C1 segment of cervical spinal cord (tissue), 14 donors: ENCODE measurements at regions not wholly inside any gene's neighbourhood (a gene's known extent, or its start where the extent isn't known, plus 50 kb on each side); places are given as distances from the start of the nearest gene placed in this dataset.
"Not testable (repeated sequence)": the region's sequence is repeated elsewhere in the genome, so short reads cannot be mapped to it uniquely, and the experiment has no call there.

Experiments used
- DNase-seq, 14 donors: peaks; one replicate each; lab custom pipeline; 2025; lab: John Stamatoyannopoulos, UW

DNA sequence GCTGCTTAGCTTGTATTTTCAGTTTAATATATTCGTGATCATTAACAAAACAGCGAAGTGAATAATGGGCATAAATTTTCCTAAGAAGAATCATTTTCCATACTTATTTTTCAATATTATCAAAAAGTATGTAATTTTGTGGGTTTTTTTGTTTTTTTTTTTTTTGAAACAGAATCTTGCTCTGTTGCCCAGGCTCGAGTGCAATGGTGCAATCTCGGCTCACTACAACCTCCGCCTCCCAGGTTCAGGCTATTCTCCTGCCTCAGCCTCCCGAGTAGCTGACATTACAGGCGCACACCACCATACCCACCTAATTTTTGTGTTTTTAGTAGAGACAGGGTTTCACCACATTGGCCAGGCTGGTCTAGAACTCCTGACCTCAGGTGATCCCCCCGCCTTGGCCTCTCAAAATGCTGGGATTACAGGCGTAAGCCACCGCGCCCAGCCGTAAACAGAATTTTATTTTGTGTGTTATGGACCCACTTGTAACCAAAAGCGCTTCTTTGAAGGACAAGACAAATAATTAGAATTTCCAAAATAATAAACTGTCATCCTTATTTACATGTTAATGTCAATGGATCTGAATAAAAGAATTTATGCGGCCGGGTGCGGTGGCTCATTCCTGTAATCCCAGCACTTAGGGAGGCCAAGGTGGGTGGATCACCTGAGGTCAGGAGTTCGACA, 286.5 kb upstream of the MKLN1 start:
- DNase-seq = not testable (repeated sequence)

DNA sequence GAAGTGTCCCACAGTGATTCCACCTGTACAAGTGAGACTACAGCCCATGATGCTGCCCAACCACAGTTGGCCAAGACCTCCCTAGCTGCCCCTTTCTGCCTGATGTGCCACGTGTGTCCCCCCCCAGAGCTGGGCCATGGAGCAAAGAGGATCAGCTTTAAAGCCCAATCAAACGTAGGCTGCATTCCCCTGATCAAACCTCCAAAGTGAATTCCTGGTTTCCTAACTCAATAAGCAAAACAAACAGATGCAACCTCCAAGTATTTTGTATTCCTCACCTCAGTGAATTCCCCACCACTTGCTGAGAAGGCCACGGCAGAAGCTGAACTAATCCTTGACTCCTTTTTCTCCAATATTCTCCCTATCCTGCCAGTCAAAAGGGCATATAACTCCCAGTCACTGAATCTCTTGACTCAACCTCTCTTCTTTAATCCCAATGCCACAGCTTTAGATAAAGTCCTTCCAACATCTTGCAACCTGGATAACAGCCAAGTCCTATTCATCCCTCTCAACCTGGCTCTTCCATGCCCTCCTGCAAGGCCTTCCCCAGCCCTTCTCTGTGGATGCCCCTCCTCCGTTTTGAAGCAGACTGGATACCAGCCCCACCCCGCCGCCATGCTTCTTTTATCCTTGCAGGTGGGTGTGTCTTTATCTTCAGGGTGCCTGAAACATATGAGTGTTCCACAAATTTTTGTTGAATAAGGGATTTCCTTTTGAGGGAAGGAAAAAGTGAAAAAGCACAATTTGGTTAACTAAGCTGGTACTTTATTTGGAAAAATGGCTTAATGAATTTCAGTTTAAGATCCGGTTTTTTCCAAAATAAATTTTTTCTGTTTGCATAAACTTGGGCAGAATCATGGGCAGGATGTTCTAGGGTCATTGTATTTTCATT, 285.2 kb upstream of the MKLN1 start:
- DNase-seq = peak in 1 of 14 donors; percentile 8

DNA sequence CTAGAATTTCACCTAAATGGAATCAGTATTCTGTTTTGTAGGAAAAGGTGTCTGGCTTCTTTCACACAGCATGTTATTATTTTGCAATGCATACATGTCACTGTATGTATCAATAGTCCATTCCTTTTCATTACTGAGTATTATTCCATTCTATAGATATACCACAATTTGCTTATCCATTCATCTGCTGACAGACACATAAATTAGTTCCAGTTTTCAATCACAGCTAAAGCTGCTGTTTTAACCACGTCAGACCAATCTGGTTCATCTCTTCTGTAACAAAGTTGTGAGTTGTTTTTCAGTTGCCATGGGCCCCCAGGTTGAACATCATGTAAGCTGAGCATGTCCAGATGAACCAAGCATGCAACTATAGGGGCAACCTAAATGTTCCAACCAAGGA, 282.1 kb upstream of the MKLN1 start:
- no peak for DNase-seq

DNA sequence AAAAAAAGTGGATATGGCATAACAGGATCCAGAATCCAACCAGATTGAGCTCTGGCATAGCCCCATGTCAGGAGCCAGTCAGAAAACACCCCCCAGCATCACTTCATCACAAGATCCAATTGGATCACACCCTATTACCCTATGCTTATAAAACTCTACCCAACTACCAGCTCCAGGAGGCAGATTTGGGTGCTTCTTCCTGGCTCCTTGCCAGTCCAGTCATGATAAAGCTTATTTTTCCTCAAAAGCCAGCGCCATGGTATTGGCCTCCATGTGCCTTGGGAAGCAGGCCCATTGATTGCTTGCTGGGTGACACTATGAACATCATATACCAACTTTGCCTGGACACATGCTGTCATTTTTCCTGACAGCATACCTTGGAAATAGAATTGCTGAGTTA, 281.4 kb upstream of the MKLN1 start:
- no peak for DNase-seq

DNA sequence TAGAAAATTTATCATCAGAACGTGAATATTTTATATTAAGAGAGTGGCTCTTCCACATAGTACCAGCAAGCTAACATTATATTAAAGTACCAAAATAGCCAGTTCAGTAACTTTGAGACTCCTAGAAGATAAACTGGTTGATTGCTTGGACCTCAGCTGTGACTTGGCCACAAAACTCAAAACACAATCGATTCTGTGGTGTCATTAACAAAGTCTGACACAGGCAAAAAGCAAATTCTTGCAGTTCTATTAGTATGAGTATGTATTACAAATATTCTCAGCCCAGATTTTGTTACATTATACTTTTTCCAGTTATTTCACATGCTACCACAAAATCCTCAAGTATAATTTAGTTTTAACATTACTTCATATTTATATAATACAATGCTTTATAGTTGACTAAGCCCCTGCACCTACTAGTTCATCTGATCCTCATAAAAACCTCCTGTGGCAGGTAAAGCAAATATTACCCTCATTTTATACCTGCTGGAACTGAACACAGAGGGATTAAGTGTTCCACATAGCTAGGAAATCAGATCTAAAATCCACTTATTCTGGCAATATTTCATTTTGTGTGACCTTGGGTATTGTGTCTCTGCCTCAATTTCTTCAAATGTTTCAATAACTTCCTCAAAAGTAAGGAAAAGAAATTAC, 279.9 kb upstream of the MKLN1 start:
- DNase-seq = no peak

DNA sequence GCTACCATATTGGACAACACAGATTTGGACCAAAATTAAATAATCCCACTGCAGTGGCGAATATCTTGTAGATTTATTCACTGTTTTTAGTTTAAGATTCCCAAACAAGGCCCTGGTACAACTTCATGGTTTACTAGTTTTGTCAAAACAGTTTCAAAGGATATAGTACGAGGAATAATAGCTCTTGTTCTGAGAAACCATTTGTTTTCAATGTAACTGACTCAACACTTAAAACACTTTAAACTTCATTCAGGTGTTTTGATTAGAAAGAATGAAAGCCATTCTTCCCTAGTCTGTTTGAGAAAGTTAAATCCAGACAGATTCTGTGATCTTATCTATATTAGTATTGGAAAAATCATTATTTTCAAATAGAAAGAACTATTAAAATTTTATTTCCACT, 276.4 kb upstream of the MKLN1 start:
- DNase-seq = no peak

DNA sequence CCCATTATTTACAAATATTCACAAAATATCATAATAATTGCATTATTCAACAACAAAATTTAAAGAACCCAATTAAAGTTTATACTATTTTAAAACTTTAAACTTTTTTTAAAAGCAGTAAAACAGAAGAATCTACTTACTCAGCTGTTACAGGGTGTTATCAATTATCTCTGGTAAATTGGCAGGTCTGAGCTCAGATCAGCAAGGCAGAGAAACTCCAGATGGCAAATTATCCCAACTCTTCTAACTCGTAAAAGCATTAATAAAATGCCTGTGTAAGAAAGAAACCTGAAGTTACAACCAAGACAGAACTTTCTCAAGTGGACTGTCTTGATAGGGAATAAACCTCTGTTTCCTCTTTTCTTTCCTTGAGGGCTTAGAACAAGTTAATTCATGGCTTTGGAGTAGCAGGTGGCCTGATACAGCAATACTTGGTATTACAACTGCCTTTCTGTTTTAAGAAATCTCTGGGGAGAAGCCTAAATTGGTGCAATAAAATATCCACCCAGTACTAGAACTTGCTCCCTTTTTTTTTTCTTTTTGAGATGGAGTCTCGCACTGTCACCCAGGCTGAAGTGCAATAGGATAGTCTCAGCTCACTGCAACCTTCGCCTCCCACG, 275.3 kb upstream of the MKLN1 start:
- DNase-seq = no peak

DNA sequence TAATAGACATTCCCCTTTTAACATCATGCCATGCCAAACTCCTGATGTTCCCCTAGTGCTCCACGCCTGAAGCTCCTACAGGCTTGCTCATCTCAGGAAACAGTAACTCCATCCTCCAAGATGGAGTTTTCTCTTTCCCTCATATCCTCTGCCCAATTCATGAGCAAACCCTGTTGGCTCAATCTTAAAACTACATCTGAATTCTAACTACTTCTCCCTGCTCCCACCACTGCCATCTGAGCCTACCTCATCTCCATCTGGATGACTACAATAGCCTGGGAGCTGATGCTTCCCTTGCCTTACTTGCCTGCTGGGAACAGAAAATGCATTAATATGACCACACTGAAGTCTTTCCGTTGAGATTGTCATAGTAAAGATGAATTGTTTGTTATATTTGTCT, 271.7 kb upstream of the MKLN1 start:
- DNase-seq = no peak

DNA sequence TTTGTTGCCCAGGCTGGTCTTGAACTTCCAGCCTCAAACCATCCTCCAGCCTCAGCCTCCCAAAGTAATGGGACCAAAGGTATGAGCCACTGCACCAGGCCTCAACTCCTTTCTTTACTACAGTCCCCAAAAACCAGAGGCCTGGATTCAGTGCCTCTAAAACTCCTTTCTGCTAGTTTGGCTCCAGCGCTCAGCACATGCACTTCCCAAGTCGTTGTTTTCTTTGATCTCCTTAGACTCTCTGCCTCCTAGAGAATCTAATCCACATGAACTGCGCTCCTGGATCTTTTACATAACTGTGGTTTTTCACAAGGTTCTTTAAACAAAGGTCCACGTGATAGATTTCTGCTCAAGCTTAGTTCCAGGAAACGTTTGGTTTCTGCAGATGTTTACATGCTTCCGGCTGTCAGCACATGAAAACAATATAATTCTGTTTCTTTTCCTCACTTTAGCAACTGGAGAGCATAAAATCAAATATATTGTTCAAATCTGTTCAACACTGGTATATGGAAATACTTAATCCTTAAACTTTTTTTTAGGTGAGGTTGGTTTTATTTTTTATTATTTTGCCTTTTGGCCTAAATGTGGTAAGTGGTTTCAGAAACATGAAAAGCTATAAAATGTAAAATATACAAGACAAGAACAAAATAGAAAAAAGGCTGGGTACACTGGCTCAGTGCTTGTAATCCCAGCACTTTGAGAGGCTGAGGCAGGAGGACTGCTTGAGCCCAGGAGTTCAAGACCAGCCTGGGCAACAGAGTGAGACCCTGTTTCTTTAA, 270.5 kb upstream of the MKLN1 start:
- no peak for DNase-seq

GRCh38 chr7:131057794-131058070, 269.9 kb upstream of the MKLN1 start:
- DNase-seq = no peak

DNA sequence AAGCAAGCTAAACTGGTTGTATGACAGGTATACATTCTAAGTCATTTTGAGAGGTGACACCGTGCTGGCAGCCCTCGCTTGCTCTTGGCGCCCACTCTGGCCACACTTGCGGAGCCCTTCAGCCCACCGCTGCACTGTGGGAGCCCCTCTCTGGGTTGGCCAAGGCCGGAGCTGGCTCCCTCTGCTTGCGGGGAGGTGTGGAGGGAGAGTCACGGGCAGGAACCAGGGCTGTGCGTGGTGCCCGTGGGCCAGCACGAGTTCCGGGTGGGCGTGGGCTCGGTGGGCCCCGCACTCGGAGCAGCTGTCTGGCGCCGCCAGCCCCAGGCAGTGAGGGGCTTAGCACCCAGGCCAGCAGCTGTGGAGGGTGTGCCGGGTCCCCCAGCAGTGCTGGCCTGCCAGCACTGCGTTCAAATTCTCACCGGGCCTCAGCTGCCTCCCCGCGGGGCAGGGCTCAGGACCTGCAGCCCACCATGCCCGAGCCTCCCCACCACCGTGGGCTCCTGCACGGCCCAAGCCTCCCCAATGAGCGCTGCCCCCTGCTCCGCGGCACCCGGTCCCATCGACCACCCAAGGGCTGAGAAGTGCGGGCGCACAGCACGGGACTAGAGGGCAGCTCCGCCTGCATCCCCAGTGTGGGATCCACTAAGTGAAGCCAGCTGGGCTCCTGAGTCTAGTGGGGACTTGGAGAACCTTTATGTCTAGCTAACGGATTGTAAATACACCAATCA, 269.0 kb upstream of the MKLN1 start:
- DNase-seq = not testable (repeated sequence)

DNA sequence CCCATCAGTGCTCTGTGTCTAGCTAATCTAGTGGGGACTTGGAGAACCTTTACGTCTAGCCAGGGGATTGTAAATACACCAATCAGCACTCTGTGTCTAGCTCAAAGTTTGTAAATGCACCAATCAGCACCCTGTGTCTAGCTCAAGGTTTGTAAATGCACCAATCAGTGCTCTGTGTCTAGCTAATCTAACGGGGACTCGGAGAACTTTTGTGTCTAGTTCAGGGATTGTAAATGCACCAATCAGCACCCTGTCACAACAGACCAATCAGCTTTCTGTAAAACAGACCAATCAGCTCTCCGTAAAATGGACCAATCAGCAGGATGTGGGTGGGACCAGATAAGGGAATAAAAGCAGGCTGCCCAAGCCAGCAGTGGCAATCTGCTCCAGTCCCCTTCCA, 268.3 kb upstream of the MKLN1 start:
- not testable (repeated sequence) for DNase-seq

- DNase-seq = no peak
Observed at GRCh38 chr7:131061158-131061557, 266.5 kb upstream of the MKLN1 start.

DNA sequence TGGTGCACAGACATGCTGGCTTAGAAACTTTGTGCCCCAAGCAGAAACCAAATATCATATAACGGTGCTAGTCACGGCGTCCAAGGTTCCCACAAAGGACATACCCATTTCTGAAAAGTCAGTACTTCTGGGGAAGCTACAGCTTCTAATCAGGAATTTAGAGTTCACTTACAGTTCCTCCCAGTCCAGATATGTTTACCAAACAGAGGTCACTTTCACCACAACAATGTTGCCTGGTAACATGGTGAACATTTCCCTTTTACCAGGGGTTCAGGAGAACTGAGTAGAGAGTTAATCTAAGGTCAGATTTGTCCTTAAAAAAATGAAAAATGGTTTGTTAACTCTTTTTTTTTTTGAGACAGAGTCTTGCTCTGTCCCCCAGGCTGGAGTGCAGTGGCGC, 265.9 kb upstream of the MKLN1 start:
- DNase-seq = no peak

GRCh38 chr7:131066635-131067034, 261.0 kb upstream of the MKLN1 start:
- no peak for DNase-seq

DNA sequence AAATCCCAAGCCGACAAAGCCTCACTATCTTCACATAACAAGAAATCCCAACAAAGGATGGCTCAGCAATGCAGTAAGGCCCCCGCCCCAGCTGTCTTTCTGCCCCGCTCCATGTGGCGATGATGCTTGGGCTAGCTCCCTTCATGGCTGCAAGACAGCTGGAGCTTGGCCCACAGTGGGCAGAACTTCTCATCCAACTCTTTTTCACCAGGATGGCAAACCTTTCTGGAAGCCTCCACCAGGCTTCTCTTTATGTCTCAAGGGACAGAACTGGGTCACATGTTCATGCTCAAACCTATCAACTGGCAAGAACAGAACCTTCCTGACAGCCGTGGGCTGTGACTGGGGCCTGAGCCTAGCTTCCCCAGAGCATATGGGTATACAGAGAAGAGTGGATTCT, 260.5 kb upstream of the MKLN1 start:
- DNase-seq = peak in 2 of 14 donors; percentile 15 to 19

DNA sequence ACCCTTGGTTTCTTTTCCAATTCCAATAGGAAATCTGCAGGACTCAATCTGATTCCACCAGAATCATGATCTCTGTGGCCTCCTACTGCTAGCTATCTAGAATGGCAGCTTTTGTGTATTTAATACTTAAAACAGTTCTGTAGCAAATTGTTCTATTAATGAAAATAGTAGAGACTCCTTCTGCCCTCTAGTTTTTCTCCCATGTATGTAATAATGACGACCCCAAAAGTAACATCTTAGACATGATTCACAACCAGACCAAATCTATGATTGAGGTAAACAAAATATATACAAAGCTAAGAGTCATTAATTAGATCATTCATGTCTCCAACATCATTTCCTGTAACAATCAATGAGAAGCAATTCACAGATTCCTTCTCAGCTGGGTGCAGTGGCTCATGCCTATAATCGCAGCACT, 259.1 kb upstream of the MKLN1 start:
- no peak for DNase-seq

DNA sequence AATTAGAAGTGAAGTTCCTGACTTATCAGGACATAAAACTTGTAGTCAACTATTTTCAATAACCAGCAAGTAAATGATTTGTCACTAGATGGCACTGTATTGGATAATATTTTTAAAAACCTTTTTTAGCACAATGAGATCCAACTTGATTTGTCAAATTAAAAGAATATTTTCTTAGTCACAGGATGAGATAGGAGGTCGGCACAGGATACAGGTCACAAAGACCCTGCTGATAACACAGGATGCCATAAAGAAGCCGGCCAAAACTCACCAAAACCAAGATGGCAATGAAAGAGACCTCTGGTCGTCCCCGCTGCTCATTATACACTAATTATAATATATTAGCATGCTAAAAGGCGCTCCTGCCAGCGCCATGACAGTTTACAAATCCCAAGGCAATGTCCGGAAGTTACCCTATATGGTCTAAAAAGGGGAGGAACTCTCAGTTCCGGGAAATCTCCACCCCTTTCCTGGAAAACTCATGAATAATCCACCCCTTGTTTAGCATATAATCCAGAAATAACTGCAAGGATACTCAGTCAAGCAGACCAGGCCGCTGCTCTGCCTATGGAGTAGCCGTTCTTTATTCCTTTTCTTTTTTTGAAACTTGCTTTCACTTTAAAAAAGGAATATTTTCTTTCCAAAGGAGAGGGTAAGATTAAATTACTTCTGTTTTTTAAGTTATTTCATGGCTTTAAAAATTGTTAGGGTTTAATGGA, 255.7 kb upstream of the MKLN1 start:
- peak in 2 of 14 donors; percentile 63 to 67 for DNase-seq

GRCh38 chr7:131072505-131073091, 255.1 kb upstream of the MKLN1 start:
- no peak for DNase-seq

GRCh38 chr7:131074043-131074442, 253.6 kb upstream of the MKLN1 start:
- DNase-seq = no peak
